GM03348 (cell line): ENCODE measurements at regions not wholly inside any gene's neighbourhood (a gene's known extent, or its start where the extent isn't known, plus 50 kb on each side); places are given as distances from the start of the nearest gene placed in this dataset.
"Not testable (repeated sequence)": the region's sequence is repeated elsewhere in the genome, so short reads cannot be mapped to it uniquely, and the experiment has no call there.

Experiments used
- DNase-seq: peaks from one replicate; pipeline ENCODE4 v3.0.0; 2012; ENCODE audit warnings: low spot score

DNA sequence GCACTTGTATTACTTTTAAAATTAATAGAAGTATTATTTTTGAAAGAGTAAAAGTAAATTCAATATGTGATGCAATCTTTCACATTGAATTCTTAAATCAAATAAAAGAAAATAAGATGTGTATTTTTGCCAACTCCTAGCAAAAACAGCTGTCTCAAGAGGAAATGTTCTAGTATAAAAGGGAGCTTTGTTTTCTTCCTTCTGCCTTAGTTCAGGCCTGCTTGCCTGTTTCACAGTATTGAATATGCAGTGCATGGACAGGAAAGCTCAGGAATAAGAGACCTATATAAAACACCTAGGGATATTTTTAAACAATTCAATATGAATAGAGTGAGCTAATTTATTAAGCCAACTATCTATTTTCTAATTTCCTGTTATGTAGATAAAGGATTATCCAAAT, 294.8 kb upstream of the G2E3 start:
- no peak for DNase-seq

- DNase-seq: no peak
Observed at GRCh38 chr14:30266290-30266689, 292.7 kb upstream of the G2E3 start.

GRCh38 chr14:30267141-30267540, 291.8 kb upstream of the G2E3 start:
- peak; percentile 9 for DNase-seq

DNA sequence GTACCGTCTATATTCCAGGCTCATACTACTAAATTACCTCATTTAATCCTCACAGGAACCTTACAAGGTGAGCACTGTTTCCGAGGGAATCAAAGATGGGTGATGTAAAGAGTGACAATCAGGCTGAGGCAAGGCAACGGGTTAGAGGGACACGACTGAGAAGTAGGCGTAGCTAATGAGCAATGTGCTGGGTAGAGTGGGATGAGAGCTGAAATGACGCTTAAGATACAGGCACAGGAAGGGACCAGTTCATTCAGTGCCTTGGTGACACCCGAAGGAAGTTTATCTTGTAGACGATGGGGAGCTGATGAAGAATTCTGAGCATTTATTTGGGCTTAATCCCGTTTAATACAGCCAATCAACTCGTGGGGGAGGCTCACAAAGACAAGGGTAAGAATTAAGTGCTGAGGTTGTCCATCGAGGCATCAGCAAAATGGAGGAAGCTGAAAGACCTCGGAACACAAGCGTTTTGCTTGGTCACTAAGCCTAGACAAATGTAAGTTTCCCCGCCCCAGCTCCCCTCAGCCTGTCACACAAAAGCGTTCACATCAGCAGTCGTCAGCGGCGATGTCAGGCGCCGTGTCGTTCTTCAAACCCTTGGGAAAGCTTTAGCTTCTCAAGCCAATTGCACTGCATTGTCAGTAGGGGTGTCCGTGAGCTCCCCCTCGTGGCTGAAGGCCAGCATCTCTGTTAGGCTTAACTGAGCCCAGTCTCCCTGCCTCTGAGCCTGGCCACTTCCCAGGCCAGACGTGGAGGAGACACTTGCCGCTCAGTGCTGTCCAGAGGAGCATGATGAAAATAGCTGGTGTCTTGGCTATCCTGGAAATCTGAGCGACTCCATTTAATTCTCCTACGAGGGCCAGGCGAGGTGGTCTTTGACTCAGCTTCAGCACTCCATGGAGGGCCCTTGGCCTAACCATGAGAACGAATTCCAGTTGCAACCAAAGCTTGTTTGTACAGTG, 288.5 kb upstream of the G2E3 start:
- DNase-seq: peak; percentile 89

- no peak for DNase-seq
Observed at GRCh38 chr14:30271811-30272323, 287.1 kb upstream of the G2E3 start.

DNA sequence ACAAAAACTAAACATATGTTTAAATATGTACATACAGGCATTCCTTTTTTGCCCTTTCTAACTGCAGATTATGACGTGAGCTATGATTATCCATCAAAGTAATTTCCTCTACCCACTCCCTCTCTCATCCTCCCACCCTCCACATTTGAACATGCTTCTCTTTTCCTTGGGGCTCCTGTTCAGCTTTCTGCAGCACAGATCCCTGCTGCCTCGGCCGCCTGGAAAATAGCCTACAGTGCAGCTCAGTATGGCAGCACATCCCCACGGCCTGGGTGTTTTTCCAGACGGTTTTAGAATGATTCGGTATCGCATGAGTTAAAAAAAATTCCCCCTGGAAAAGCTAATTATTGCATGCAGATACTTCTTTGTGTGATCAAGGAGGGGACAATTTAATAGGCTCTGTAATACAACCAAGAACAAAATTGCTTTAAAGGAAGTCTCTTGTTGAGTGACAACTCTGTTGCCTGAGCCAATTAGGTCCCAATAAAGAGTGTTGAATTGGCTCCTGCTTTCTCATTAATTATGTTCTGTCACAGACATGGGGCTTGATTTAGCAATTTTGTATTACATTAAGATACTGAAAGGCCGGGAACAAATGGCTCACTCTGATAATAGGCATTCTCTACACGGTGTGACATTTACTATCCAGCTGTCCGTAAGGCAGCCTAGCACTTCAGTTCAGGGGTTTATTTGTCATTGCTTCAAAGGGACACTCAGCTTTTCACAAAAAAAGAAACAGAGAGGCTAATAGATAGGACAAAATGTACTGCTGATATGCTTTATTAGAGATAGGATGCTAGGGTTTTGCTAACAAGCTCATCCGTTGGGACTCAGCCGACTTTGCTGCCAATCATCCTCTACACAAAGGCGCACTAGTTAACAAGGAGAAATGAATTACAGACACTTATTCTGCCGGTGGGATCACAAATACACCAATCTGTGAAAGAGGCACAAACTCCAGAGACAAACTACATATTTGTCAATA, 285.8 kb upstream of the G2E3 start:
- DNase-seq: no peak

GRCh38 chr14:30275604-30276003, 283.4 kb upstream of the G2E3 start:
- no peak for DNase-seq

GRCh38 chr14:30277268-30277667, 281.7 kb upstream of the G2E3 start:
- no peak for DNase-seq

GRCh38 chr14:30278856-30279255, 280.1 kb upstream of the G2E3 start:
- not testable (repeated sequence) for DNase-seq

DNA sequence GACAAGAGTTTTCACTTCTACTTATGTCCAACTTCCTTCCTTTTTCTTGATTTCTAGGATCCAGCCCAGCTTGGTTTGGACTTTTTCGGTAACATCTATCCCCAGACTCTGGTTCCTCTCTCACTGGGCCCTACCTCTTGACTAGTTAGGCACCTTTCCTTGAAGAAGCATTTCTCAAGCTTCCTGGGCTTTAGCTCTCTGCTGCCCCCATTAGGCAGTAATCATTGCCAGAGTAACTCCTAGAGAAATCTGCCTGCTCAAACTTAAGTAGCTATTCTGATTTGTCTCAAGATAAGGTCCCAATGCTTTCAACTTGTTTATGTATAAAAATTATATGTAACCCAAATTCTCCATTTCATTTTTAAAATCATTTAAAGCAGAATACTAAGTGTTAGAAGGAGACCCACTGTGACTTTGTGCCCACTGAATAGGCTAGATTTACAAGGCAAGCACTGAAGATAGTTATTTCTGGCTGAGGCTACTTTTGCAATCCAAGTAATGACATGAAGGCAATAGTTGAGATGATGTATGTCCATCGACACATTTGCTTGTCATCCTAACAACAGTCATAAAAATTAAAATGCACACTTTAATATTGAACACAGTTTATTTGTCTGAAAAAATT, 275.0 kb upstream of the G2E3 start:
- DNase-seq: peak; percentile 61

DNA sequence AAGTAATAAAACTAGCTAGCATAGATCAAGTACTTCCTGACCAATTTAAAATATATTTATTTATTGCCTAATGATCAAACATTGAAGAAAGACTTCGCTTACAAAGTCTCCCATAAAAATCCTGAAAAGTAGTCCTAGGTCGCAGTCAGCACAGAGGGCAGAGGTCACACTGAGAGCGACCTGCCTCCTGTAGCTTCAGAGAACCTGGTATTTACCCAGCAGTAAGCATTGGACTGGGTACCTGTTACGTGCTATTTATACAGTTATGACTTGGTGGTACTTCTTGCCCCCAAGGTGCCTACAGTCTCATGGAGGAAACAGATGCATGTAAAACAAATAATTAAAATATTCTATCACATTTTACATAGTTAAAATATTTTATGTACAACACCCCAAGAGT, 274.1 kb upstream of the G2E3 start:
- DNase-seq: no peak

- peak; percentile 31 for DNase-seq
Observed at GRCh38 chr14:30287579-30288445, 271.1 kb upstream of the G2E3 start.

DNA sequence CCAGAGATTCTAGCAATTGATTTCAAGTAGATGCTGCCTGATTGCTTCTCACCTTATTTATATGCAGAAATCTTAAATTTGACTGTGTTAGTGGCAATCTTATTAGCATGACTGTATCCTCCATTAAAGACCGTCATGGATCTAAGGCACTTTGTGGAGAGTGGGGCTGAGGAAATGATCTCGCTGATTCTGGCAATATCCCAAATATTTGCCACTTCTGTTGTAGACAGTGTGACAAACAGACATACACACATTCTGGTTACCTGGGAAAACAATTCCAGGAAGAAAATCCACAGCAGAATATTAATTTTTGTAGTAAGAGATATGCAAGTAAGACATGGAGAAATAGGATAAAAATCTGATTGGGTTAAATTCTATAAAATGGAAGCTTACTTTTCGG, 269.0 kb upstream of the G2E3 start:
- no peak for DNase-seq

- DNase-seq: peak; percentile 73
Observed at GRCh38 chr14:30291216-30291615, 267.7 kb upstream of the G2E3 start.

- no peak for DNase-seq
Observed at GRCh38 chr14:30292541-30292940, 266.4 kb upstream of the G2E3 start.

GRCh38 chr14:30295980-30296379, 263.0 kb upstream of the G2E3 start:
- DNase-seq: no peak

DNA sequence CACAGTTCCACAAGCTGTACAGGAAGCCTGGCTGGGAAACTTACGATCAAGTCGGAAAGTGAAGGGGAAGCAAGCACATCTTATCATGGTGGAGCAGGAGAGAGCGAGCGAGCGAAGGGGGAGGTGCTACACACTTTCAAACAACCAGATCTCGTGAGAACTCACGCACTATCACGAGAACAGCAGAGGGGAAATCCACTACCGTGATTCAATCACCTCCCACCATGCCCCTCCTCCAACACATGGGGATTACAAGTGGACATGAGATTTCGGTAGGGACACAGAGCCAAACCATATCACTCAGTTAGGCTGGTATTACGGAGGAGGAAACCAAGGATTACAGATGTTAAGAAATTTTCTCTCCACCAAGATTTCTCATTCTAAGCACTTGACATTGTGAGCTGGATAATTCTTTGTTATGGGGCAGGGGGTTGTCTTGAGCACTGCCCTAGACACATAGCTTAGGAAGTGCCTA, 262.0 kb upstream of the G2E3 start:
- DNase-seq: no peak

- DNase-seq: no peak
Observed at GRCh38 chr14:30297876-30298795, 260.8 kb upstream of the G2E3 start.

DNA sequence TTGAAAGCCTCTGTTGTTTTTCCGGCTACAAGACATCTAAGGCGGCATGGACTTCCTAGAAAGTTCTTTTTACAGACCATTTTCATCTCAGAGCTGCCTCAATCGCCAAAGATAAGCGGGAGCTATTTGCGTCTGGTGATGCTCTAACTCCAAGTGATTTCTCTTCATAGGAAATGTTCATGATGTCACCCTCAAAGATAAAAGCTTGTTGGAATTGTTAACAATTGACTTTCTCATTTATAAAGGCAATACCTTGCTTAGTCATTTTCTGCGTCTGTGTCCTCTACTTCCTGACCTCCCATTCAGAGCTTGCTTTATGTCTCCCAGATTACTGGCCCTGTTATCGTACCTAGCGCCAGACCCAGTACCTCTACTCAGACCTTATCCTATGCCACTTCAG, 259.0 kb upstream of the G2E3 start:
- DNase-seq: no peak

- DNase-seq: no peak
Observed at GRCh38 chr14:30303350-30303749, 255.6 kb upstream of the G2E3 start.
